Mesenchymal stem cell (in vitro differentiated cells and primary cell): ENCODE measurements at regions not wholly inside any gene's neighbourhood (a gene's known extent, or its start where the extent isn't known, plus 50 kb on each side); places are given as distances from the start of the nearest gene placed in this dataset.
A peak's percentile ranks its signal among the peaks of the same experiment; 100 is the strongest.

Source experiments
- DNase-seq: peaks from one replicate; pipeline ENCODE4 v3.0.0-alpha.2; 2013
- H2AFZ ChIP-seq: one replicate; pipeline ENCODE4 v1.6.1; 2013; ENCODE audit warnings: low read depth, mild to moderate bottlenecking, control low read depth, inconsistent platforms, low read length, moderate library complexity
- H2AK5ac ChIP-seq: 2 replicates; pipeline ENCODE4 v1.6.1; 2013; ENCODE audit warnings: low read length, moderate library complexity, mild to moderate bottlenecking, inconsistent platforms; ENCODE audit not compliant: severe bottlenecking
- H2BK120ac ChIP-seq: one replicate; pipeline ENCODE4 v1.6.1; 2013; ENCODE audit warnings: low read depth, mild to moderate bottlenecking, inconsistent platforms, low read length, moderate library complexity
- H2BK12ac ChIP-seq, 2 experiments: one replicate each; pipeline ENCODE4 v1.6.1; 2013; ENCODE audit warnings: inconsistent platforms in 2 of 2, low read length in 2 of 2, mild to moderate bottlenecking in 2 of 2, moderate library complexity in 2 of 2, control low read depth in 1 of 2
- H2BK15ac ChIP-seq: one replicate; pipeline ENCODE4 v1.6.1; 2013; ENCODE audit warnings: mild to moderate bottlenecking, low read depth, inconsistent platforms; ENCODE audit not compliant: poor library complexity, severe bottlenecking
- H2BK5ac ChIP-seq: 2 replicates; pipeline ENCODE4 v1.6.1; 2013; ENCODE audit warnings: low read depth, mild to moderate bottlenecking, low read length, control low read depth, inconsistent platforms; ENCODE audit not compliant: poor library complexity, severe bottlenecking
- H3K14ac ChIP-seq, 2 experiments: one replicate each; pipeline ENCODE4 v1.6.1; 2013; ENCODE audit warnings: inconsistent platforms in 2 of 2, low read length in 2 of 2, control low read depth in 1 of 2, mild to moderate bottlenecking in 1 of 2, moderate library complexity in 1 of 2
- H3K18ac ChIP-seq, 2 experiments: one replicate each; pipeline ENCODE4 v1.6.1; 2013; ENCODE audit warnings: inconsistent platforms in 2 of 2, low read length in 2 of 2, control low read depth in 1 of 2, low read depth in 1 of 2, mild to moderate bottlenecking in 1 of 2
- H3K23ac ChIP-seq, 2 experiments: one replicate each; pipeline ENCODE4 v1.6.1; 2013; ENCODE audit warnings: inconsistent platforms in 2 of 2, low read length in 2 of 2, mild to moderate bottlenecking in 2 of 2, moderate library complexity in 2 of 2, control low read depth in 1 of 2
- H3K27ac ChIP-seq: 2 replicates; pipeline ENCODE4 v1.5.1; 2013; ENCODE audit warnings: mild to moderate bottlenecking, moderate library complexity, low read length, control low read depth, inconsistent platforms; ENCODE audit not compliant: poor library complexity, severe bottlenecking
- H3K27me3 ChIP-seq, 2 experiments: 2 replicates each; pipeline versions ENCODE4 v1.6.1 to v1.7.0; 2013; ENCODE audit warnings: low read length in 2 of 2, mild to moderate bottlenecking in 2 of 2, moderate library complexity in 2 of 2, control low read depth in 1 of 2, inconsistent platforms in 1 of 2; ENCODE audit not compliant: control insufficient read depth in 1 of 2, insufficient read depth in 1 of 2
- H3K36me3 ChIP-seq, 2 experiments: 2 replicates each; pipeline versions ENCODE4 v1.6.1 to v1.7.0; 2013; ENCODE audit warnings: low read length in 2 of 2, control low read depth in 1 of 2, inconsistent platforms in 1 of 2, low read depth in 1 of 2, mild to moderate bottlenecking in 1 of 2; ENCODE audit not compliant: insufficient read depth in 2 of 2, control insufficient read depth in 1 of 2
- H3K4ac ChIP-seq, 2 experiments: one replicate each; pipeline ENCODE4 v1.6.1; 2013; ENCODE audit warnings: inconsistent platforms in 2 of 2, low read length in 2 of 2, mild to moderate bottlenecking in 2 of 2, moderate library complexity in 2 of 2, control low read depth in 1 of 2, low read depth in 1 of 2
- H3K4me1 ChIP-seq: 2 replicates; pipeline ENCODE4 v1.6.1; 2013; ENCODE audit warnings: low read depth, low read length, control low read depth; ENCODE audit not compliant: control insufficient read depth, insufficient read depth
- H3K4me2 ChIP-seq: 2 replicates; pipeline ENCODE4 v1.6.1; 2013; ENCODE audit warnings: low read length, mild to moderate bottlenecking, inconsistent platforms; ENCODE audit not compliant: poor library complexity, severe bottlenecking
- H3K4me3 ChIP-seq, 2 experiments: 2 replicates each; pipeline versions ENCODE4 v1.5.1 to v1.7.0; 2013; ENCODE audit warnings: low read length in 2 of 2, mild to moderate bottlenecking in 2 of 2, control low read depth in 1 of 2, low read depth in 1 of 2; ENCODE audit not compliant: insufficient read depth in 1 of 2
- H3K79me1 ChIP-seq: replicated peaks from 2 replicates; pipeline ENCODE4 v1.6.1; 2013; ENCODE audit warnings: mild to moderate bottlenecking, control low read depth, low read length, inconsistent platforms; ENCODE audit not compliant: poor library complexity, severe bottlenecking
- H3K9ac ChIP-seq: 2 replicates; pipeline ENCODE4 v1.7.0; 2013; ENCODE audit warnings: mild to moderate bottlenecking, low read length, moderate library complexity
- H3K9me3 ChIP-seq: 2 replicates; pipeline ENCODE4 v1.7.0; 2013; ENCODE audit warnings: mild to moderate bottlenecking, low read length; ENCODE audit not compliant: control insufficient read depth
- H4K8ac ChIP-seq: one replicate; pipeline ENCODE4 v1.6.1; 2013; ENCODE audit warnings: inconsistent platforms, mild to moderate bottlenecking, low read length, moderate library complexity
- H4K91ac ChIP-seq: one replicate; pipeline ENCODE4 v1.6.1; 2013; ENCODE audit warnings: mild to moderate bottlenecking, low read length, inconsistent platforms
- WGBS: methylation state at CpG from one replicate; pipeline ENCODE4 v1.1.7; 2013; ENCODE audit warnings: mixed read lengths; 5-methylcytosine and 5-hydroxymethylcytosine counted together

- H3K23ac ChIP-seq: no peak overlapping the region
- no peak overlapping the region for H2AFZ ChIP-seq
- DNase-seq: no peak
- no peak overlapping the region for H3K4ac ChIP-seq
- no peak overlapping the region for H3K18ac ChIP-seq
- no peaks in the 10 kb centered on the region for H3K27me3 ChIP-seq
- no peak overlapping the region for H2BK120ac ChIP-seq
- no peak overlapping the region for H2BK12ac ChIP-seq
- 95% methylated on average over 1 of the region's 2 CpGs for WGBS
- H3K27ac ChIP-seq: no peak overlapping the region
- no peaks in the 10 kb centered on the region for H3K36me3 ChIP-seq
- no peak overlapping the region for H2BK5ac ChIP-seq
- H2AK5ac ChIP-seq: no peak overlapping the region
- H2BK15ac ChIP-seq: no peak overlapping the region
- H3K4me3 ChIP-seq: no peak overlapping the region
- H4K91ac ChIP-seq: no peak overlapping the region
- H3K9ac ChIP-seq: no peak overlapping the region
- H3K4me1 ChIP-seq: no peaks in the 10 kb centered on the region
- no peak overlapping the region for H4K8ac ChIP-seq
- H3K14ac ChIP-seq: no peak overlapping the region
- H3K79me1 ChIP-seq: no peaks in the 10 kb centered on the region
- peaks cover 15% of the 10 kb centered on the region for H3K9me3 ChIP-seq
- no peak overlapping the region for H3K4me2 ChIP-seq
These were observed 85.0 kb upstream of the COL3A1 start for GRCh38 chr2:188889187-188889586.

GRCh38 chr2:188890755-188891154 is 83.4 kb upstream of the COL3A1 start:
- Histone ChIP-seq H3K4me1 (no peaks in the 10 kb centered on the region), H3K27ac (no peak overlapping the region), H2BK12ac (no peak overlapping the region), H2BK5ac (no peak overlapping the region), H3K4me2 (no peak overlapping the region), H2AFZ (no peak overlapping the region), H3K4ac (no peak overlapping the region), H4K91ac (peak overlapping the region; percentile 80), H3K18ac (peak overlapping the region in 1 of 2 experiments; percentile 19), H4K8ac (no peak overlapping the region), H3K79me1 (no peaks in the 10 kb centered on the region), H2BK15ac (no peak overlapping the region), H3K14ac (no peak overlapping the region), H3K9me3 (peaks cover 15% of the 10 kb centered on the region), H3K36me3 (no peaks in the 10 kb centered on the region), H2BK120ac (no peak overlapping the region), H3K9ac (no peak overlapping the region), H2AK5ac (no peak overlapping the region), H3K27me3 (no peaks in the 10 kb centered on the region), H3K23ac (no peak overlapping the region), H3K4me3 (no peak overlapping the region)
- DNase-seq: no peak
- WGBS: 82% methylated on average over 12 of the region's 13 CpGs

- 38% methylated on average over 1 of the region's 1 CpG for WGBS
- Histone ChIP-seq H3K9ac (peak overlapping the region; percentile 60), H3K36me3 (no peaks in the 10 kb centered on the region), H4K91ac (no peak overlapping the region), H2BK12ac (no peak overlapping the region), H3K18ac (no peak overlapping the region), H3K4me3 (no peak overlapping the region), H3K4me1 (no peaks in the 10 kb centered on the region), H2BK15ac (no peak overlapping the region), H3K4ac (peak overlapping the region in 1 of 2 experiments; percentile 37), H3K23ac (no peak overlapping the region), H2AFZ (no peak overlapping the region), H3K27ac (no peak overlapping the region), H2BK120ac (no peak overlapping the region), H3K9me3 (peaks cover 15% of the 10 kb centered on the region), H3K14ac (no peak overlapping the region), H2AK5ac (no peak overlapping the region), H2BK5ac (no peak overlapping the region), H4K8ac (no peak overlapping the region), H3K79me1 (no peaks in the 10 kb centered on the region), H3K27me3 (no peaks in the 10 kb centered on the region), H3K4me2 (no peak overlapping the region)
- DNase-seq: peak; percentile 55
These were observed 81.5 kb upstream of the COL3A1 start for GRCh38 chr2:188892636-188893035.

- H2BK12ac ChIP-seq: no peak overlapping the region
- H3K79me1 ChIP-seq: no peaks in the 10 kb centered on the region
- H3K4me2 ChIP-seq: no peak overlapping the region
- no peaks in the 10 kb centered on the region for H3K27me3 ChIP-seq
- H2BK120ac ChIP-seq: no peak overlapping the region
- H3K4ac ChIP-seq: no peak overlapping the region
- no peaks in the 10 kb centered on the region for H3K4me1 ChIP-seq
- H3K27ac ChIP-seq: no peak overlapping the region
- DNase-seq: no peak
- peaks cover 10% of the 10 kb centered on the region for H3K9me3 ChIP-seq
- H2BK15ac ChIP-seq: no peak overlapping the region
- H2AFZ ChIP-seq: no peak overlapping the region
- no peak overlapping the region for H2BK5ac ChIP-seq
- no peaks in the 10 kb centered on the region for H3K36me3 ChIP-seq
- H3K9ac ChIP-seq: peak overlapping the region; percentile 56
- H2AK5ac ChIP-seq: no peak overlapping the region
- no peak overlapping the region for H4K91ac ChIP-seq
- WGBS: 0% methylated on average over 1 of the region's 2 CpGs
- H4K8ac ChIP-seq: no peak overlapping the region
- no peak overlapping the region for H3K14ac ChIP-seq
- no peak overlapping the region for H3K4me3 ChIP-seq
- no peak overlapping the region for H3K18ac ChIP-seq
- H3K23ac ChIP-seq: no peak overlapping the region
These were observed 80.2 kb upstream of the COL3A1 start for GRCh38 chr2:188893972-188894371.
